ENCODE measurements at regions not wholly inside any gene's neighbourhood (a gene's known extent, or its start where the extent isn't known, plus 50 kb on each side); places are given as distances from the start of the nearest gene placed in this dataset.
"Not testable (repeated sequence)": the region's sequence is repeated elsewhere in the genome, so short reads cannot be mapped to it uniquely, and the experiment has no call there.

- no peak for DNase-seq (ENCODE audit: extremely low read depth, low read depth, low spot score)
Observed at GRCh38 chr3:152148579-152148978, 120.2 kb upstream of the MBNL1 start.

GRCh38 chr3:152149832-152150231, 118.9 kb upstream of the MBNL1 start:
- no peak for DNase-seq (ENCODE audit: extremely low read depth, low read depth, low spot score)

- no peak for DNase-seq (ENCODE audit: extremely low read depth, low read depth, low spot score)
Observed at GRCh38 chr3:152151216-152151876, 117.4 kb upstream of the MBNL1 start.

GRCh38 chr3:152151877-152152765, 116.6 kb upstream of the MBNL1 start:
- DNase-seq (ENCODE audit: extremely low read depth, low read depth, low spot score), result not testable (repeated sequence)

- not testable (repeated sequence) for DNase-seq (ENCODE audit: extremely low read depth, low read depth, low spot score)
Observed at GRCh38 chr3:152153115-152153514, 115.6 kb upstream of the MBNL1 start.

GRCh38 chr3:152155246-152156020, 113.3 kb upstream of the MBNL1 start:
- DNase-seq (ENCODE audit: extremely low read depth, low read depth, low spot score), result no peak

- no peak for DNase-seq (ENCODE audit: extremely low read depth, low read depth, low spot score)
Observed at GRCh38 chr3:152156880-152157279, 111.8 kb upstream of the MBNL1 start.

- no peak for DNase-seq (ENCODE audit: extremely low read depth, low read depth, low spot score)
Observed at GRCh38 chr3:152157337-152157736, 111.4 kb upstream of the MBNL1 start.

GRCh38 chr3:152159328-152159727, 109.4 kb upstream of the MBNL1 start:
- no peak for DNase-seq (ENCODE audit: extremely low read depth, low read depth, low spot score)

- DNase-seq (ENCODE audit: extremely low read depth, low read depth, low spot score), result no peak
Observed at GRCh38 chr3:152160350-152161011, 108.2 kb upstream of the MBNL1 start.

- DNase-seq (ENCODE audit: extremely low read depth, low read depth, low spot score), result no peak
Observed at GRCh38 chr3:152172460-152172859, 96.3 kb upstream of the MBNL1 start.

GRCh38 chr3:152173627-152174026, 95.1 kb upstream of the MBNL1 start:
- no peak for DNase-seq (ENCODE audit: extremely low read depth, low read depth, low spot score)

GRCh38 chr3:152174876-152175527, 93.7 kb upstream of the MBNL1 start:
- no peak for DNase-seq (ENCODE audit: extremely low read depth, low read depth, low spot score)

GRCh38 chr3:152175528-152175889, 93.2 kb upstream of the MBNL1 start:
- no peak for DNase-seq (ENCODE audit: extremely low read depth, low read depth, low spot score)

GRCh38 chr3:152176241-152176640, 92.5 kb upstream of the MBNL1 start:
- no peak for DNase-seq (ENCODE audit: extremely low read depth, low read depth, low spot score)

GRCh38 chr3:152176998-152177397, 91.7 kb upstream of the MBNL1 start:
- DNase-seq (ENCODE audit: extremely low read depth, low read depth, low spot score), result no peak

GRCh38 chr3:152177757-152178156, 91.0 kb upstream of the MBNL1 start:
- DNase-seq (ENCODE audit: extremely low read depth, low read depth, low spot score), result no peak

GRCh38 chr3:152183473-152183872, 85.3 kb upstream of the MBNL1 start:
- DNase-seq (ENCODE audit: extremely low read depth, low read depth, low spot score), result peak; percentile 14

- no peak for DNase-seq (ENCODE audit: extremely low read depth, low read depth, low spot score)
Observed at GRCh38 chr3:152184971-152185686, 83.6 kb upstream of the MBNL1 start.
